ENCODE measurements at regions not wholly inside any gene's neighbourhood (a gene's known extent, or its start where the extent isn't known, plus 50 kb on each side); places are given as distances from the start of the nearest gene placed in this dataset.

DNA sequence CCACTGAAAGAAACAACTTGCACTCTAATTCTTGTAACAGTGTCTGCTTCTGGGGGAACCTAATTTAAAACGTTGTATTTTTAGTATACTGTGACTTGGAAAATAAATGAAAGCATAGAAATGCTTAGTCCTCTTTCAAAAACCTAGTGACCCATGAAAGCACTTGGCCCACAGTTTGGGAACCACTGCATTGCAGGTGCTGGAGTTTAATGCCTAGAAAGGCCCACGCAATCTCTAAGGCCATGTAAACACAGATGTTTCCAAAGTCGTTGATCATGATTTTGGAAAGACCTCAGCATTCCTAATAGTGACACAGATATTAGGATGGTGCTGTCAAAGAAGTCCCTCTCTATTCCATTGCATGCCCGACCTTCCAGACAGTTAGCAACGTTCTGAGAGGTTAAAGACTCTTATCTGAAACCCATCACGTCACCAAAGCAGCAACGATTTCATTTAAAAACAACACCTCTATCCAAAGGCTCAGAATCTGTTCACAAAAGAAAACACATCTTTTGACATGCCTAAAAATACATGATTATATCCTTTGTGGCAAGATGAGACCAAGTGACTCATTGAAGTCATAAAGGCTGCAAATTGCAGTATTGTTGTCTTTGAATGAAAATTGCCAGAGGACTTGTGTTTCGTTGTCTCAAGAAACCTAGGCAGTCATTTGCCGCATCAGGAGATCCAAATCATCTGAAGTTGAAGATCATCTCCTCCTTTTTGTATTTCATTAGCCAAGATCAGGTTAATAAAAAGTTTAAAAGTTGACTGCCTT lies 328.0 kb upstream of the ZNF507 start:
- DNase-seq (ENCODE audit: extremely low read depth in 1 of 2, low read depth in 1 of 2), result no peak

DNA sequence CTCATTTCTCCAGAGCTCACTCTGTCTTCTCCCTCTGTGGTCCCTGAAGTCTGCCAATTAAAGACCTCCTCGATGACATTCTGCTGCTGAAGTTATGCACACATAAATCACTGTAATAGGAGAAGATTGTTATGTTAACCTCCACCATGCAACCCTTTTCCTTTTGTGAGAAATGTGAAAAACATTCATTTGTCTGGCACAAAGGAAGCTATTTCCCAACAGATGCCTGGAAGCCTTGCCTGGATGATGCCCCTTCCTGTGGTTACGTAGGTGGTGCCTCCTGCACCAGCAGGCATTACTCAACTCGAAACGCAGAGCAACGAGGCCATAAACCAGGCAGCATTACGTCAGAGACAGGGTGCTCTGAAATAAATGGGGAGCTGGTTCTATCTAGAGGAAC lies 327.4 kb upstream of the ZNF507 start:
- DNase-seq (ENCODE audit: extremely low read depth in 1 of 2, low read depth in 1 of 2), result no peak

- DNase-seq (ENCODE audit: extremely low read depth in 1 of 2, low read depth in 1 of 2), result no peak
Observed at GRCh38 chr19:32020538-32020937, 324.9 kb upstream of the ZNF507 start.

DNA sequence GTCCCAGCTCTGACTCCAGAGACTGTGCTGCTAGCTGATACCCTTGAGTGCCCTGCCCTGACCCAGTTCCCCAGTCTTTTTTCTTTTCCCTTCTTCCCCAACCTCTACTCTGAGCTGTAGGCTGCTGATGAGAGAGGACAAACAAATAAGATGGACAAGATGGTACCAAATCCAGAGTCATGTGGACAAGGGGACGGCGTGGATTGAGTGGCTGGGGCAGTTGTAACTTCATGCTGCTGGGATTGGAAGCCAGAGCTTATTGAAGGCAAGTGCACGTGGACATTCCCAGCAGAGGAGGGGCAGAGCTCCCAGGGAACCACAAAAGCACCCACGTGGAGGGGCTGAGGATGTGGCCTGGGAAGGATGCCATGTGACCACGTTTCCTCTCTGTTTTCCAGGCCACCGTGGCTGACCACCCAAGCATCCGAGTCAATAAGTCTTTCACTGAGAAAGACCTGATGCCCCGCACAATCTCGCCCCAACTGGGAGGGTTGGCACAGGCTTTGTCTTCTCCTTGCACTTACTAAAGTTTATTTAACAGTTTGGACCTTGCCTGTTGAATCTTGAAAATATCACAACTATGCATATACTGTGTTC lies 323.3 kb upstream of the ZNF507 start:
- DNase-seq (ENCODE audit: extremely low read depth in 1 of 2, low read depth in 1 of 2), result no peak

GRCh38 chr19:32022731-32023563 lies 322.5 kb upstream of the ZNF507 start:
- DNase-seq (ENCODE audit: extremely low read depth in 1 of 2, low read depth in 1 of 2), result no peak

DNA sequence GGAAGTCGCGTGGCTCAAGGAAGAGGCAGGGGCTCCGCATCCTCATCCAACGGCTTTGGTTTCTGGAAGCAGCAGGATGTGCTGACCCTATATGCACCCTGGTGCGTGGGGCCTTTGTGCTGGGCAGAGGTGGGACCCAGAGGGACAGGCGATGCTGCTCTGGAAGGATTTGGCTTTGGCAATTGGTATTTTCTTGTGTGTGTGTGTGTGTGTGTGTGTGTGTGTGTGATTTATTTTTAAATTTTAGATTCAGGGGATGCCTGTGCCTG lies 321.9 kb upstream of the ZNF507 start:
- DNase-seq (ENCODE audit: extremely low read depth in 1 of 2, low read depth in 1 of 2), result no peak

DNA sequence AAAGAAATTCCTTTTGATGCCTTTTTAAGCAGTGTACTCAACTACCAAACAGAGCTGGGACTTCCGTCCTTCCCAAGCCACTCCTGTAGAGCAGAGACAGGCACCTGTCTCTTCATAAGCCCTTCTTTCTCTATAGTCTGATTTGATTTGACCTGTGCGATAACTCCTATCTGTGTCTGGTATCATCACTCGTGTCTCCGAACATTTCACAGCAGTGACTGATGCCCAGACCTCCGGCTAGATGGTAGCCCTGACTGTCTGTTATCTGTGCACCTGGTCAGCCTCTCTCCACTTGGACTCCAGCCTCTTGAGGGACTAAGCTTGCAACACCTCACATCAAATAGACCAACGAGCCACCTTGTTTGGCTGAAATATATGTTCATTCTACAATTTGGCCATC lies 316.2 kb upstream of the ZNF507 start:
- no peak for DNase-seq (ENCODE audit: extremely low read depth in 1 of 2, low read depth in 1 of 2)

- DNase-seq (ENCODE audit: extremely low read depth in 1 of 2, low read depth in 1 of 2), result no peak
Observed at GRCh38 chr19:32032561-32032960, 312.8 kb upstream of the ZNF507 start.

GRCh38 chr19:32035626-32036025 lies 309.8 kb upstream of the ZNF507 start:
- DNase-seq (ENCODE audit: extremely low read depth in 1 of 2, low read depth in 1 of 2), result no peak

DNA sequence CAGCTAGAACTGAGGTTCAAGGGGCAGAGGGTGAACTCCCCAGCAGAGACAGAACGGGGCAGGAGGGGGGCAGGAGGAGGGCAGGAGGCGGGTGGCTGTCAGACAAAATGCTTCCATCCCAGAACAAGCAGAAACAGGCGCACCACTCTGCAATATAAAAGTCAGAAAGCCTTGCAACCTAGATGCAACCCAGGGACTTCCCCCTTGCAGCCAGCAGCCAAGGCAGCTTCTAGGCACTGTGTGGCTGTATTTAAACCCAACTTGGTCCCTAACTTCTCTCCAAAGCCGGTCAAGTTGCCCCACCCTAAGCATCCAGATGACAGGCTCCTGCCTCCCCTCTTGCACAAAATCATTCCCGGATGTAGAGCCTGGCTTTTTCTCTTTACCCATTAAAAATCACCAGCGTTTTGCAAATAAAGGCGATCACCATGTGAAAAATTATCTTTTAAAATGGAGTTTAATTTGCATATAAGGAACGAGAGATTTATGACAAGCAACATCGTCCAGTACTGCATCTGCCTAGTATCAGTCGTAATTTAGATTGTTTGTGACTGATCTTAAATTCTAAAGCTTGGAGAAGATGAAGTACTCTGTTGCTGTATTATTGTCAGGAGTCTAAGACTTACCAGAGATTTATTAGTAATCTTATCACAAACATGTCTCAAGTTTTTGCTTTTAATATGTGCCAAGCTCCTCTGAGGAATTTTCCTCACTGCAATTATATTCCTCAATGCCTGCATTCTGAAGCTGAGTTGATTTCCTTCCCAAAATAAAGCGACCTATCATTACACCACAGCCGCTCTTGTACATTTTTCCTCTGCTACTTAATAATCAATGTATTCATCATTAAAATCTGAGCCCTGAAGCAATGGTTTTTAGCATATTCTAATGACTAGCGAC lies 307.1 kb upstream of the ZNF507 start:
- DNase-seq (ENCODE audit: extremely low read depth in 1 of 2, low read depth in 1 of 2), result no peak

GRCh38 chr19:32038961-32039360 lies 306.4 kb upstream of the ZNF507 start:
- DNase-seq (ENCODE audit: extremely low read depth in 1 of 2, low read depth in 1 of 2), result no peak

GRCh38 chr19:32039440-32039839 lies 306.0 kb upstream of the ZNF507 start:
- DNase-seq (ENCODE audit: extremely low read depth in 1 of 2, low read depth in 1 of 2), result no peak

GRCh38 chr19:32040236-32040635 lies 305.2 kb upstream of the ZNF507 start:
- no peak for DNase-seq (ENCODE audit: extremely low read depth in 1 of 2, low read depth in 1 of 2)

DNA sequence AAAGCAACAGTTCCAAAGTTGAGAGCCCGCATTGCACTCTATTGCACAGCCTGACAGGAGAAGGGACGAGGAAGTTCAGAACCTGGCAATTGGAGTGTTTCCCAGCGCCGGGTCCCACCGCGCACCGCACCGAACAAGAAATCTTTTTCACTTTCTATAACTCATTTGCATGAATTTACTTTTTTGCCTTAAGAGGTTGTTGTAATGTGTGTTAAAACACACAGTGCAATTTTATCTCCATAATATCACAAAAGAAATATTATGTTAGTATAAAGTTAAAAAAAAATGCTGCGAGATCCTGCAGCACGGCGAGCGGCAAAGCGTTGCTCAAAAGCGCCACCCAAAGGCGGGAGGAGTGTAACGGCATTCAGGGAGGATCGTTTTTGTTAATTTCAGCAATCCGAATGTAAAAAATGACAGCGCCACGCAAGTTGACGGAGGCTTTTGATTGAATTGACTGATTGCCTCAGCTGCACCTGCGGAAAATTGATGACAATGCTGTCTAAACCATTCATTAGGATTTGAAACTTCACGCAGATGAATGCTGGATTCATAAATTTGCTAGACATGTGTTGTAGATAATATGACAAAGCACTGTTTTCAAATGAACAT lies 303.6 kb upstream of the ZNF507 start:
- no peak for DNase-seq (ENCODE audit: extremely low read depth in 1 of 2, low read depth in 1 of 2)

DNA sequence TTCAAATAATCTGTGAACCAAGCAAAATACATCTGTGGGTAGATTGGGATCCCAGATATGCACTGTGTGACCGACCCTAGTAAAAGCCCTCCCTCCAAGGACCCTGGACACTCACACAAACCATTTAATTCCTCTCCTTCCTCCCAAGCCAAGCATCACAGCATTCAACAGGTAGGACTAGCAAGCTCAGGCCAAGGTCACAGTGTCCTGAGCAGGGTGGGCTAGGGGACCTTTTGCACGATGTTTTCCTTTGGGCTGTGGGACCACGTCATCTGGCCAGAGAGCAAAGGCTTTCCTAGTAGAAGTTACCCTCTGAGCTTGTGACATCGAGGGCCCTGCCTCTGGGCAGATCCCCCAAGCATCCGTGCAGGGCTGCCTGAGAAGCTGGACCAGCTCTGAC lies 297.6 kb upstream of the ZNF507 start:
- DNase-seq (ENCODE audit: extremely low read depth in 1 of 2, low read depth in 1 of 2), result no peak

DNA sequence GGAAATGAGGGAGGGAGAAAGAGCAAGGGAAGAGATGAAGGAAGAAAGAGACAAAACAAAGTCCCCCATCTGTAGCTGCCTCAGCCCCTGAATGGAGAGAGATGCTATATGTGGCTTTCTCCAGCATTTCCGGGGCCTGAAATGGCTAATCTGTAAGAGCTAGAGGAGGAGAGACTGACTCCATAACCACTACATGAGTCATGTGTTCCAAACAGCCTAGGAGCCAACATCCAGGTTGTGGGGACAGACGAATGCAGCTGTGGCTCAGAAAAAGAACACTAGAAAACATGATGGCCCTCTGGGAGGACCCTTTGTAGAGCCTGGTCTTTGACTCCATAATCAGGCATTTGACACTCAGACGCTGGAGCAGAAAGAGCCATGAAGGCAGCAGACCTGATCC lies 292.0 kb upstream of the ZNF507 start:
- DNase-seq (ENCODE audit: extremely low read depth in 1 of 2, low read depth in 1 of 2), result no peak

GRCh38 chr19:32053861-32054260 lies 291.5 kb upstream of the ZNF507 start:
- DNase-seq (ENCODE audit: extremely low read depth in 1 of 2, low read depth in 1 of 2), result no peak

DNA sequence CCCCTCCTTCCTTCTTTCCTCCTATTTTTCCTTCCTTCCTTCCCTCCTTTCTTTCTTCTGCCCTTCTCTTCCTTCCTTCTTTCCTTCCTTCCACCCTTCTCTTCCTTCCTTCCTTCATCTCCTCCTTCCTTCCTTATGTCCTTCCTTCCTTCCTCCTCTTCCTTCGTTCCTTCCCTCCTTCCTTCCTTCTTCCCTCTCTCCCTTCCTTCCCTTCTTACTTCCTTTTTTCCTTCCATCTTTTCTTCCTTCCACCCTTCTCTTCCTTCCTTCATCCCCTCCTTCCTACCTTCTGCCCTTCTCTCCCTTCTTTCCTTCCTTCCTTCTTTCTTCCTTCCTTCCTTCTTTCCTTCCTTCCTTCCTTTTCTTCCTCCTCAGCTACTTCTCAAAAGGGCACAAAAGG lies 287.3 kb upstream of the ZNF507 start:
- no peak for DNase-seq (ENCODE audit: extremely low read depth in 1 of 2, low read depth in 1 of 2)

DNA sequence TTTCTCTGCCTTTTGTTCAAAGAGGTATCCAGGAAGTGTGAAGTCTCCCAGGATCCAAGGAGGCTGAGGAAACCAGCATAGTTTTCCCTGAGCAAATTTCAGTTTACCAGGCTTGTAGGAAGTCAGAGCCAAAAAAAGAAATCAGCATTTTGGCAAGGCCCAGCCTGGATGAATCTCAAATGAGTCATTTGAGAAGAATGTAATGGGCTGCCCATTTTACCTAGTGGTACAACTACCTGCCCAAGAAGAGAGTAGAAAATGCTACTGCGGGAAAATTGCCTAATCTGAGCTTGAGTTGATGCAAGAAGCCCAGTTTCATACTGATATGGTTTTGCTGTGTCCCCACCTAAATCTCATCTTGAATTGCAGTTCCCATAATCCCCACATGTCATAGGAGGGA lies 284.1 kb upstream of the ZNF507 start:
- no peak for DNase-seq (ENCODE audit: extremely low read depth in 1 of 2, low read depth in 1 of 2)

DNA sequence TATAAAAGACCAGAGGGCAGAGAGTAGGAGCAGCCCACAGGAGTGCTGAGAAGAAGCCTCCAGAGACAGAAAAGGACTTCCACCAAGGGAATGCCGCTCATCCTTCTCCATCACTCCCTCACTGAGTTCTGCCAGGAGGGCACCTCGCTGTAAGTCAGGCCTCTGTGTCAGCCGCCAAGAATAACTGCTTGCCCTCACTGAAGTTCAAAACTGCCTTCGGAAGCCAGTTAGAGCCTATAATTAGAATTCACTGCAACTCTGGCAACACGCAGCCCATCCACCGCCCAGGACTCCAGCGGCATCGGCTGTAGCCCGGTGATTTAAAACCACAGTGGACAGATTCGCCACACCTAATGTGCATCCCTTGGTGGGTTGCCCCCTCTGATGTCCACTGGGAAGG lies 281.8 kb upstream of the ZNF507 start:
- DNase-seq (ENCODE audit: extremely low read depth in 1 of 2, low read depth in 1 of 2), result no peak

- DNase-seq (ENCODE audit: extremely low read depth in 1 of 2, low read depth in 1 of 2), result no peak
Observed at GRCh38 chr19:32066056-32066455, 279.4 kb upstream of the ZNF507 start.

Data from activated CD8-positive, alpha-beta memory T cell treated with anti-CD3 and anti-CD28 coated beads for 1 hour (primary cell).